Panc1 (cell line): ENCODE measurements at regions not wholly inside any gene's neighbourhood (a gene's known extent, or its start where the extent isn't known, plus 50 kb on each side); places are given as distances from the start of the nearest gene placed in this dataset.

Experiments used
- ATAC-seq: fragments of 200-7000 bp; cut with Tn5 transposase; 2 replicates; pipeline ENCODE4 v1.9.1; 2020; ENCODE audit warnings: mild to moderate bottlenecking, moderate library complexity
- BruUV-seq: library from RNA; stranded (reverse); fragments of 400-500 nt; replicated peaks from 2 replicates; lab custom pipeline; 2021; lab: Mats Ljungman, UMichigan
- CTCF ChIA-PET: fragments of 300-600 bp; sonication (Branson Sonifier 250); formaldehyde crosslinking; loops from one replicate; lab custom pipeline; 2022; ENCODE audit warnings: antibody characterized with exemption; lab: Charles Lee
- POLR2A ChIA-PET: fragments of 300-600 bp; sonication (Branson Sonifier 250); formaldehyde crosslinking; loops from one replicate; lab custom pipeline; 2022; ENCODE audit warnings: antibody characterized with exemption; lab: Charles Lee
- DNase-seq: peaks from one replicate; pipeline ENCODE4 v3.0.0-alpha.2; 2010; ENCODE audit warnings: low read depth, low spot score
- H3K27ac ChIP-seq: 2 replicates; pipeline ENCODE4 v1.5.1; 2011; ENCODE audit warnings: mild to moderate bottlenecking, low read length, inconsistent platforms
- H3K27me3 ChIP-seq: fragments of 200-500 bp; sonication (Bioruptor generic); 2 replicates; pipeline ENCODE4 v1.6.0; 2014; ENCODE audit warnings: low read length, inconsistent platforms; ENCODE audit not compliant: control insufficient read depth, insufficient read depth
- H3K36me3 ChIP-seq: fragments of 200-500 bp; sonication (Bioruptor generic); 2 replicates; pipeline ENCODE4 v1.5.1; 2014; ENCODE audit warnings: inconsistent platforms, mild to moderate bottlenecking, low read length, moderate library complexity; ENCODE audit not compliant: control insufficient read depth, insufficient read depth
- H3K4me1 ChIP-seq: 2 replicates; pipeline ENCODE4 v1.5.1; 2011; ENCODE audit warnings: inconsistent platforms, mild to moderate bottlenecking, low read length, moderate library complexity; ENCODE audit not compliant: control insufficient read depth, insufficient read depth
- H3K4me3 ChIP-seq, 2 experiments: 2 replicates each; pipeline ENCODE4 v1.5.1; 2011 to 2012; ENCODE audit warnings: low read depth in 2 of 2, low read length in 2 of 2, mild to moderate bottlenecking in 2 of 2, inconsistent platforms in 1 of 2, moderate library complexity in 1 of 2
- H3K9me3 ChIP-seq: fragments of 200-500 bp; sonication (Bioruptor generic); 2 replicates; pipeline ENCODE4 v1.5.1; 2014; ENCODE audit warnings: low read depth, mild to moderate bottlenecking, inconsistent platforms, low read length, moderate library complexity; ENCODE audit not compliant: control insufficient read depth, insufficient read depth
- CTCF ChIP-seq: fragments of 450-650 bp; IDR thresholded peaks from 2 replicates; pipeline ENCODE4 v1.5.1; 2017; ENCODE audit warnings: mild to moderate bottlenecking
- POLR2AphosphoS5 ChIP-seq: IDR thresholded peaks from 2 replicates; pipeline ENCODE4 v1.6.1; 2012; ENCODE audit warnings: mild to moderate bottlenecking, low read depth, low read length, moderate library complexity
- REST ChIP-seq, 2 experiments: IDR thresholded peaks; 2 replicates each; pipeline ENCODE4 v1.6.1; 2011 to 2012; ENCODE audit warnings: low read depth in 2 of 2, control low read depth in 1 of 2, low read length in 1 of 2, mild to moderate bottlenecking in 1 of 2, moderate library complexity in 1 of 2; ENCODE audit not compliant: insufficient read depth in 1 of 2
- SIN3A ChIP-seq: IDR thresholded peaks from 2 replicates; pipeline ENCODE4 v1.6.1; 2012; ENCODE audit warnings: low read depth, mild to moderate bottlenecking, low read length, moderate library complexity, borderline replicate concordance; ENCODE audit not compliant: insufficient read depth
- TCF7L2 ChIP-seq: IDR thresholded peaks from 2 replicates; pipeline ENCODE4 v1.6.1; 2011; ENCODE audit warnings: mild to moderate bottlenecking, low read depth, low read length, inconsistent platforms
- in situ Hi-C: cut with HindIII; loops from 2 replicates; pipeline ENCODE4 v1.10.0; 2016; ENCODE audit warnings: low sequenced_read_pairs, low pct_unique_long_range_greater_than_20kb
- intact Hi-C: fragments of 100-400 bp; cut with micrococcal nuclease; formaldehyde crosslinking; loops from one replicate; pipeline ENCODE4 v1.10.0; 2022; ENCODE audit not compliant: unreplicated experiment

- no TSS peak for BruUV-seq
- H3K36me3 ChIP-seq, result no peaks in the 10 kb centered on the region
- no peaks in the 10 kb centered on the region for H3K9me3 ChIP-seq
- H3K27me3 ChIP-seq, result no peaks in the 10 kb centered on the region
- CTCF ChIA-PET, result no interaction called here
- no peak for ATAC-seq
- H3K4me3 ChIP-seq, result no peak overlapping the region
- no peaks in the 10 kb centered on the region for H3K4me1 ChIP-seq
- POLR2A ChIA-PET, result no interaction called here
- TF ChIP-seq POLR2AphosphoS5 (no peak), CTCF (no peak), SIN3A (no peak), REST (IDR thresholded peaks at IDR 0.05; ENCODE audit: insufficient read depth in 1 of 2, low read depth in 2 of 2, low read length in 1 of 2) (no peak), TCF7L2 (no peak)
- DNase-seq, result no peak
- H3K27ac ChIP-seq, result no peak overlapping the region
- in situ Hi-C loops (no loop called here), intact Hi-C loops (no loop called here)
Measured at GRCh38 chr3:181570472-181570871, 141.3 kb upstream of the SOX2 start.

- ChIA-PET CTCF (no interaction called here), POLR2A (no interaction called here)
- TF ChIP-seq SIN3A (no peak), POLR2AphosphoS5 (no peak), REST (IDR thresholded peaks at IDR 0.05; ENCODE audit: insufficient read depth in 1 of 2, low read depth in 2 of 2, low read length in 1 of 2) (no peak), TCF7L2 (no peak), CTCF (no peak)
- no peak overlapping the region for H3K4me3 ChIP-seq
- ATAC-seq (no peak), DNase-seq (no peak)
- BruUV-seq, result no TSS peak
- H3K27me3 ChIP-seq, result no peaks in the 10 kb centered on the region
- no peak overlapping the region for H3K27ac ChIP-seq
- in situ Hi-C loops (no loop called here), intact Hi-C loops (no loop called here)
- H3K36me3 ChIP-seq, result no peaks in the 10 kb centered on the region
- H3K4me1 ChIP-seq, result no peaks in the 10 kb centered on the region
- no peaks in the 10 kb centered on the region for H3K9me3 ChIP-seq
Measured at GRCh38 chr3:181569356-181569940, 142.3 kb upstream of the SOX2 start.
